Ovary (tissue), 7 donors: ENCODE measurements at regions not wholly inside any gene's neighbourhood (a gene's known extent, or its start where the extent isn't known, plus 50 kb on each side); places are given as distances from the start of the nearest gene placed in this dataset.

Experiments
- DNase-seq, 5 donors: peaks; one replicate each; pipeline ENCODE4 v3.0.0-alpha.2; 2019 to 2020
- H3K27ac ChIP-seq, 2 donors: fragments of 200-600 bp; one replicate each; pipeline versions ENCODE4 v1.5.1 to v1.8.0; 2019 to 2022
- H3K27me3 ChIP-seq: fragments of 200-600 bp; one replicate; pipeline ENCODE4 v1.8.0; 2022
- H3K36me3 ChIP-seq: fragments of 200-600 bp; sonication (generic); one replicate; pipeline ENCODE4 v1.5.1; 2019
- H3K4me1 ChIP-seq: one replicate; pipeline ENCODE4 v1.8.1; 2013; ENCODE audit warnings: mild to moderate bottlenecking, moderate library complexity; ENCODE audit not compliant: insufficient read depth
- H3K4me3 ChIP-seq: fragments of 200-600 bp; sonication (generic); one replicate; pipeline ENCODE4 v1.5.1; 2017
- H3K9me3 ChIP-seq, 2 donors: fragments of 200-600 bp in 1 of 2; sonication (generic) in 1 of 2; one replicate each; pipeline versions ENCODE4 v1.5.1 to v1.8.1; 2013 to 2019; ENCODE audit warnings: mild to moderate bottlenecking in 1 of 2, moderate library complexity in 1 of 2
- EP300 ChIP-seq: sonication (generic); formaldehyde crosslinking; IDR thresholded peaks from one replicate; pipeline ENCODE4 v1.6.1; 2017; ENCODE audit warnings: antibody characterized with exemption
- POLR2A ChIP-seq: fragments of 450-650 bp; IDR thresholded peaks from one replicate; pipeline ENCODE4 v1.6.1; 2017; ENCODE audit warnings: antibody characterized with exemption, mild to moderate bottlenecking, moderate library complexity
- WGBS, 3 donors: extraction: QIAGEN DNeasy Blood & Tissue Kit in 1 of 3; methylation state at CpG; one replicate each; pipeline versions ENCODE4 v1.1.5 to v1.1.7; 2013 to 2017; 5-methylcytosine and 5-hydroxymethylcytosine counted together
- intact Hi-C, 4 donors: fragments of 100-400 bp; cut with DNase I; formaldehyde crosslinking; loops; one replicate each; pipeline versions ENCODE4 v1.11.0 to v1.15.1; 2022 to 2023
- TF ChIP-seq, protein P1 (sequence below), 3 donors: fragments of 450-650 bp in 2 of 3; fragments of 200-600 bp in 1 of 3; IDR thresholded peaks; one replicate each; pipeline versions ENCODE4 v1.5.1 to v1.8.0; 2016 to 2022; ENCODE audit warnings: antibody characterized with exemption in 3 of 3, mild to moderate bottlenecking in 1 of 3
- donor health status: DM: no; HTN: no; CAD: no; lungs with moderate emphysema.
- donor health status: DM: no; HTN: no; CAD: no.
- donor health status: Bipolar disorder and iron deficiency.
- donor health status: DM: no; HTN: no; CAD: no.
- donor health status: DM: yes; HTN: yes; CAD: no.

DNA sequence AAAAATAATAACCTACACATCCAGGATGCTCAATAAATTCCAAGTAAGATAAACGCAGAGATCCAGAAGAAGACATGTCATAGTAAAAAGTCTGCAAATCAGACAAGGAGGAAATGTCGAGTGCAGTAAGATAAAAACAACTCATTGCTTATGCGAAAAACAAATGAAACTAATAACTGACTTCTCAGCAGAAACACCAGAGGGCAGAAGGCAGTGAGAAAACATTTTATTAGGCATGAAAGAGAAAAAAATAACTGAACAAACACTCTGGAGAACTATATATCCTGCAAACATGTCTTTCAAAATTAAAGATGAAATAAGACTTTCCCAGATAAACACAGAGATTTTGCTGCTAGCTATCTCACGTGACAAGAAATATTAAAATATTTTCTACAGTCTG is 201.3 kb upstream of the CTSO start:
- intact Hi-C loops: no loop called here
- WGBS, 3 donors: 84 to 90% (median 86%) methylated on average over 4 of the region's 4 CpGs
- no peaks in the 10 kb centered on the region for H3K27me3 ChIP-seq

DNA sequence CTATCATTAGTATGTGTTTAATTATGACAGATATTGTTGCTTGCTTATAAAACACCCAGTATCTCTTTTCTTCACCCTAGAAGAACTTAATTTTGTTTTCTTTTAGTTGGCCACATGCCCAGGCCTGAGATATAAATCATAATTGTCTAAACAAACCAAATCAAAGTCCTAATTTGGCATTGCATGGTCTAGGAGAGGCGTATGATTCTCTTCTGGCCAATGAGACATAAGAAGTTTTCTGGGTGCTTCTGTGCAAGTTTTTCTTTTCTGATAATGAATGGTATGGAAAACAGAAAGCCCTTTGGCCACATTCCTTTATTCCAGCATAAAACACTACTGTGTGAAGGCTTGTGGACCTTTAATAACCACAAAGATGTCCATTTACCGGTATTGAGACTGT is 192.9 kb upstream of the CTSO start:
- 18 to 39% (median 27%) methylated on average over 2 of the region's 2 CpGs for WGBS, 3 donors

More for the DNA sequence above, 201.3 kb upstream of the CTSO start:
- H3K27ac ChIP-seq: no peak overlapping the region
- no peaks in the 10 kb centered on the region for H3K4me1 ChIP-seq
- H3K9me3 ChIP-seq: no peaks in the 10 kb centered on the region
- no peak for TF ChIP-seq EP300
- DNase-seq: no peak
- H3K4me3 ChIP-seq: no peak overlapping the region
- no peaks in the 10 kb centered on the region for H3K36me3 ChIP-seq

DNA sequence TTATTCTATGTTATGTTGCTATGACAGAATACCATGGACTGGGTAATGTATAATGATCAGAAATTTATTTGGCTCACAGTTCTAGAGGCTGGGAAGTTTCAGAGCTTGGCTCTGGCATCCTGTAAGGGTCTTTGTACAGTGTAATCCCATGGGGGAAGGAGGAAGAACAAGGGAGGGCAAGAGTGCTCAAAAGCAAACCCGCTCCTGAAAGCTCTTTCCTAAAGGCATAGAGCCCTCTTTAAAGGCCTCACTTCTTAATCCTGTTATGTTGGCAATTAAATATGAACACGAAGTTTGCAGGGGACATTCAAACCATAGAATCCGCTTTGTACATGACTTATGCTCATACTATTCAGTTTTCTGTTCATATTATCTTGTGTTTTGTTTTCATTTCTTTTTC is 191.3 kb upstream of the CTSO start:
- Histone ChIP-seq H3K4me1 (no peaks in the 10 kb centered on the region), H3K9me3 (no peaks in the 10 kb centered on the region), H3K27ac (no peak overlapping the region), H3K27me3 (no peaks in the 10 kb centered on the region), H3K4me3 (no peak overlapping the region), H3K36me3 (no peaks in the 10 kb centered on the region)
- TF ChIP-seq EP300: no peak
- TF ChIP-seq POLR2A: no peak
- TF ChIP-seq, protein P1, sequence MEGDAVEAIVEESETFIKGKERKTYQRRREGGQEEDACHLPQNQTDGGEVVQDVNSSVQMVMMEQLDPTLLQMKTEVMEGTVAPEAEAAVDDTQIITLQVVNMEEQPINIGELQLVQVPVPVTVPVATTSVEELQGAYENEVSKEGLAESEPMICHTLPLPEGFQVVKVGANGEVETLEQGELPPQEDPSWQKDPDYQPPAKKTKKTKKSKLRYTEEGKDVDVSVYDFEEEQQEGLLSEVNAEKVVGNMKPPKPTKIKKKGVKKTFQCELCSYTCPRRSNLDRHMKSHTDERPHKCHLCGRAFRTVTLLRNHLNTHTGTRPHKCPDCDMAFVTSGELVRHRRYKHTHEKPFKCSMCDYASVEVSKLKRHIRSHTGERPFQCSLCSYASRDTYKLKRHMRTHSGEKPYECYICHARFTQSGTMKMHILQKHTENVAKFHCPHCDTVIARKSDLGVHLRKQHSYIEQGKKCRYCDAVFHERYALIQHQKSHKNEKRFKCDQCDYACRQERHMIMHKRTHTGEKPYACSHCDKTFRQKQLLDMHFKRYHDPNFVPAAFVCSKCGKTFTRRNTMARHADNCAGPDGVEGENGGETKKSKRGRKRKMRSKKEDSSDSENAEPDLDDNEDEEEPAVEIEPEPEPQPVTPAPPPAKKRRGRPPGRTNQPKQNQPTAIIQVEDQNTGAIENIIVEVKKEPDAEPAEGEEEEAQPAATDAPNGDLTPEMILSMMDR (IDR thresholded peaks at IDR 0.05): no peak
- no peak for DNase-seq
- intact Hi-C loops: no loop called here
- WGBS, 3 donors: 72 to 82% (median 78%) methylated on average over 3 of the region's 3 CpGs

More for the DNA sequence above, 192.9 kb upstream of the CTSO start:
- Histone ChIP-seq H3K9me3 (no peaks in the 10 kb centered on the region), H3K27ac (no peak overlapping the region), H3K27me3 (no peaks in the 10 kb centered on the region), H3K4me3 (no peak overlapping the region), H3K36me3 (no peaks in the 10 kb centered on the region), H3K4me1 (no peaks in the 10 kb centered on the region)
- TF ChIP-seq EP300 (no peak), POLR2A (no peak)
- TF ChIP-seq, protein P1 (IDR thresholded peaks at IDR 0.05): no peak
- no peak for DNase-seq
- intact Hi-C loops: no loop called here

DNA sequence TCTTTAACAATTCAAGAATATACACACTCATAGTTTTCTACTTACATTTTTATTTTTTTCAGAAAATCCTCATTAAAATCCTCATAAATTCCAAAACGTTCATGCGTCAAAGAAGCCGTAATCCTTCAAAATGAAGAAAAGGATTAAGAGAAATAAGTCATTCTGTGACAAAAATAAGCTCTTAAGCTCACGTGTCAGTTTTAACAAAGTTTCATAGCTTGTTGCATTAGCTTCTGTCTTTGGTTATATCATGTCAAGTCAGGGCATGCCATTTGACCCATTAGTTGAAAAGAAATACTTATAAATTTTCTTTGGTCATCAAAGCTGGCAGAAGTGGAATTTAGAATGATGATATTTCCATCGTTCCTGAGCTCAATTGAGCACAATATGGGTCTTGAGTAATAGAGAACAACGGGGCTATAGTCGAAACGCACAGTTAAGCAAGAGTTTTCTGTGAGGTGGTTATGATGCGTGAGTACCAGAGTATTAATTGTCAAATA is 185.2 kb upstream of the CTSO start:
- Histone ChIP-seq H3K4me1 (no peaks in the 10 kb centered on the region), H3K36me3 (no peaks in the 10 kb centered on the region), H3K27ac (no peak overlapping the region), H3K27me3 (no peaks in the 10 kb centered on the region), H3K4me3 (no peak overlapping the region), H3K9me3 (no peaks in the 10 kb centered on the region)
- TF ChIP-seq EP300 (no peak), POLR2A (no peak)
- TF ChIP-seq, protein P1 (IDR thresholded peaks at IDR 0.05): no peak
- intact Hi-C loops: no loop called here
- 90 to 93% (median 90%) methylated on average over 9 of the region's 9 CpGs for WGBS, 3 donors
- no peak for DNase-seq

DNA sequence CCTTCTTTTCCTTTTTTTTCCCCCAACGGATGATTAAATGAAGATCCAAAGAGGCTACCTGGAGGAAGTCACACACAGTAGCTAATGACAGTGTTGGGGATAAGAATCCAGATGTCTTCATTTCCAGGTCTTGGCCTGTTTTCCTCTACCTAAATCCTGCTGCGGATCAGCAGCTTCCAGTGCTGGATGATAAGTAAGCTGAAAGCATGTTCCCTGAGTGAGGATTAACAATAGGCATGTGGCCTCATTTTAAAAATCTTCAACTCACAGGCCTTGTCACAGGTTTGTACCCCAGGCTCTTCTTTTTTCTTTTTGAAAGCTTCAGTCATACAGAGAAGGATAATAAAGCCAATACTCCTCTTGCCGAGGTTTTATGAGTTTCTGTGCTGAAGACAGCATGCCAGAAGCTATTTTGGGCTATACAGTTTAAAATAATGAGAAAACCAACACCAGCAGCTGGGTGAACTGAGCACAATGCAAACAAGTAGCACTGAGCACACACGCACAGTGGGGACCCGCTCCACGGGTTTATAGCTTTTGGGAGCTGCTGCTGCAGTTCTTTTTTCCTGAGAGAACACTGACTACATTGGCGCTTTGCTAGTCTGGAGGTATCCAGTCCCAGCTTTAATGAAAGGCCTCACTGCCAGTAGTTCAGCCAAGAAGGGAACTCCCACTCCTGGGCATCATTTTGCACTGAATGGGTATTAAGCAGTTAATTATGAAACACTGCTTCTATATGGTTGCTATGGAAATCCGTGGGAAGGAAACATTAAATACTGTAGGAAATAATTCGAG is 184.2 kb upstream of the CTSO start:
- Histone ChIP-seq H3K4me1 (no peaks in the 10 kb centered on the region), H3K27me3 (no peaks in the 10 kb centered on the region), H3K9me3 (no peaks in the 10 kb centered on the region), H3K36me3 (no peaks in the 10 kb centered on the region), H3K4me3 (no peak overlapping the region), H3K27ac (no peak overlapping the region)
- intact Hi-C loops: no loop called here
- DNase-seq: no peak
- TF ChIP-seq, protein P1 (IDR thresholded peaks at IDR 0.05): no peak
- TF ChIP-seq POLR2A (no peak), EP300 (no peak)
- whole genome bisulfite sequencing, 3 donors: 73 to 76% (median 74%) methylated on average over 9 of the region's 9 CpGs
